Jurkat, Clone E6-1 (cell line): ENCODE measurements at regions not wholly inside any gene's neighbourhood (a gene's known extent, or its start where the extent isn't known, plus 50 kb on each side); places are given as distances from the start of the nearest gene placed in this dataset.

Source experiments
- DNase-seq: peaks from one replicate; pipeline ENCODE4 v3.0.0-alpha.2; 2011; ENCODE audit warnings: low read depth, low spot score
- H3K4me3 ChIP-seq: 2 replicates; pipeline ENCODE4 v1.5.1; 2011; ENCODE audit warnings: mild to moderate bottlenecking, low read length, control low read depth, moderate library complexity

DNA sequence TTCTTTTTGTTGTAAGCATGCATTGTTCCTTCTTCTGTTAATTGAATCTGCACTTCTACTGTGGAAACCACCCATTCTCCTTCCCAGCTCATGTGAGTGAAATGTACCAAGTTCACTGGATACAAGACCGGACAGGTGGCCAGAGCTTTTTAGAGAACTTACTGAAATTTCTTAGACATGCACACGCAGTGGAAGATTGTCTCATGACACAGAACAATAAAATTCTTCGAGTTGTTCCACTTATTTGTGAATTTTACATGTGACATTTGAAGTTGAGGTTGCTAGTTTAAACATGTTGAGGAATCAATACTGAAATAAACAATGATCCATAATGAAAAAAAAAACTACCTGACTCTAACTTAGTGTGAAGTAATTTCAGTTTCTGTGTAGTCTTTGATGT, 568.0 kb downstream of the TECRL start:
- no peak overlapping the region for H3K4me3 ChIP-seq
- no peak for DNase-seq

DNA sequence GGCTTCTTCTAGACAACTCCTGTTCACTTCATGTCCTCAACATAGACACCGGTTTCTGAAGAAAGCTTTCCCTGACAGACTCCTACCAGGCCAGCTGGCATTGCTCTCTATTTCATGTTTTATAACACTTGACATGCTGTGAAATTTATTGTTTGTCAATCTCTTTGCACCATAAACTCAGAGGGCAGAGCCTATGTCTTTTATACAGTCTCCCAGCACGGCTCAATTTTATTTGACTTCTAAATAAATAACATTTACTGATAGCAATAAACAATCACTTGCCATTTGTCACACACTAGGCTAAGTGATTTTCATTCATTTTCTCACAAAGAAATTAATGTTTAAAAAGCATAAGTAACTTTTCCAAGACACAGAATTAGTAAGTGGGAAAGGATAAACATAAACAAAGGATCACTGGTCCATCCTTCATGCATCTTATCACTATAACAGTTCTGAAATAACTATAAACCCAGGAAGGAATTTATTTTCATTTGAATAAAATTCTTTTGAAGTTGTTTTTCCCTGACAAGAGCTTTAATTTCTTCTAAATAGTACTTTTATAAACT, 577.6 kb downstream of the TECRL start:
- DNase-seq: no peak

DNA sequence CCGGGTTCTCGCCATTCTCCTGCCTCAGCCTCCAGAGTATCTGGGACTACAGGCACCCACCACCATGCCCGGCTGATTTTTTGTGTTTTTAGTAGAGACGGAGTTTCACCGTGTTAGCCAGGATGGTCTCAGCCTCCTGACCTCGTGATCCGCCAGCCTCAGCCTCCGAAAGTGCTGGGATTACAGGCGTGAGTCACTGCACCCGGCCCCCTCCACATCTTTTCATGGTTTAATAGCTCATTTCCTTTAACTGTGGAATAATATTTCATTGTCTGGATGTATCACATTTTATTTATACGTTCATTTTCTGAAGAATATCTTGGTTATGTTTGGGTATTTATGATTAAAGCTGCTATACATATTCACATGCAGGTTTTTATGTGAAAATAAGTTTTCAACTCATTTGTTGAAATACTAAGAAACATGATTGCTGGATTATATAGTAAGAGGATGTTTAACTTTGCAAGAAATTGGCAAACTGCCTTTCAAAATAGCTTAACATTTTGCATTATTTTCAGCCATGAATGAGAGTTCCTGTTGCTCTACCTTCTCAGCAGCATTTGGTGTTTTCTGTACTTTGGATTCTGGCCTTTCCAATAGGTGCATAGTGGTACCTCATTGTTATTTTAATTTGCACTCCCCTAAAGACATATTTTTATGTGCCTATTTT, 591.9 kb downstream of the TECRL start:
- H3K4me3 ChIP-seq: no peak overlapping the region
- no peak for DNase-seq

More for the DNA sequence above, 577.6 kb downstream of the TECRL start:
- no peak overlapping the region for H3K4me3 ChIP-seq

DNA sequence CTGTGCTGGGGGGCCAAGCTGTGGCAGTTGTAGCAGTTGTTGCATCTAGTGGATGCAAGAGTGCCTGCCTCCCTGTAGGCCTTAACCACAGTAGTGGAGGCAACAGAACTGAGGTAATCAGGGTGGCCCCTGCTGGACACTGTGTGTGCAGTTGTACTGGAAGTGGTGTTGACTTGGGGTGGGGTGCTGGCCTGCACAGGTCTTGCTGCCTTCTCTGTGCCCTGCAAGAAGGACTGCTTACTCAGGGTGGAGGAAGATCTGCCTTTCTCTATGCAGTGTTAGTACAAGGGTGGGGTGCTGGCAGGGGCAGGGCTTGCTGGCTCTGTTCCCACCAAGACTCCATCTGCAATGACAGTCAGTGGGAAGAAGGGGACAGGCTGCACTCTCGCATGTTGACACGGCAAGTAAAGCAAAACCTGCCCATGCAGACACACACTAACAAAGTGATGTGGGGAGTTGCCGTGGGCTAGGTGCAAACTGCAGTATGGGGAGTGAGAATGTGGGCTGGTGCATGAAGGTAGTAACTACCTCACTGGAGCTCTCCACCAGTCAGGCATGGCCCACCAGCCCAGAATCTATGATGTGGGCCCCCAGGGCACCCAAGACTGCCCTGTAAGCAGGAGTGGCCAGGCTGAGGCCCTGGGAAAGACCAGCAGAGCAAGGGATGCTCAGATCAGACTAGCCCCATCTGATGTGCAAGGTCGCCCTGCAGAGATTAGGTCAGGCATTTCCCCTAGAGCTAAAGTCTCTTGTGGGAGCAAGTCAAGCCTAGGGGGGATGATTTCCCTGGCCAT, 594.9 kb downstream of the TECRL start:
- H3K4me3 ChIP-seq: no peak overlapping the region
- no peak for DNase-seq

DNA sequence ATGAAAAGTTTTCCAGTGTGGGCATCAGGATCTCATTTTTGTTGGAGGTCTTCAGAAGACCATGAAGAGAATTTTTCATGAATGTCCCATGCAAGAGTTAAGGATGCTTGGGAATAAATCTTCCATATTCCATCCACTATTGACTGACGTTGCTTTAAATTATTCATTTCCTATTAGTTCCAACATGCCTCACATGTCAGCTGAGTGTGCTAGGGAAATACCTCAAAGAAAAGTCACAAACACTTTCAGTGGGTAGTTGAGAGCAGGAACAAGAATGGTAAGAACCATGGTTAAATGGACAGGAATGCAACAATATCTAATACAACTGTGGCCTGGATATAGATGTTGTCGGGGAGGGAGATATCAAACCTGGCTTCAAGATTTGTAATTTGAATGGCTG, 610.1 kb downstream of the TECRL start:
- no peak for DNase-seq

DNA sequence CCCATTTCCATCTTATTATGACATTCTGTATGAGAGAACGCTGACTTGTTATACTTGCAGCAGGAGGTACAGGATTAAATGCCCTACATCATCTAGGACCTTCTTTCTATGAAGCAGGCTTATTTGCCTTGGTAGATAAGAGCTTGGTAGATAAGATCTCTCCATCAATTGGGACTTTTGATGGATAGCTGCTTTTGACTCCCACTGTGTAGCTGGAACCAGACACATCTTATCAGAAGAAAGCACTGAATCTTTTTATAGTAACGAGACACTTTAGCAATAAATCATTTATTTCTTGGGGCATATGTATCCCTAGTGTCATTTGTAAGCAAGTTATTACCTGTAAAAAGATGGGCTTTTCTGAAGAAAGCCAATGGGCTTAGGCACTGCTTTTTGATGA, 613.9 kb downstream of the TECRL start:
- no peak overlapping the region for H3K4me3 ChIP-seq
- no peak for DNase-seq

More for the DNA sequence above, 610.1 kb downstream of the TECRL start:
- H3K4me3 ChIP-seq: no peak overlapping the region

DNA sequence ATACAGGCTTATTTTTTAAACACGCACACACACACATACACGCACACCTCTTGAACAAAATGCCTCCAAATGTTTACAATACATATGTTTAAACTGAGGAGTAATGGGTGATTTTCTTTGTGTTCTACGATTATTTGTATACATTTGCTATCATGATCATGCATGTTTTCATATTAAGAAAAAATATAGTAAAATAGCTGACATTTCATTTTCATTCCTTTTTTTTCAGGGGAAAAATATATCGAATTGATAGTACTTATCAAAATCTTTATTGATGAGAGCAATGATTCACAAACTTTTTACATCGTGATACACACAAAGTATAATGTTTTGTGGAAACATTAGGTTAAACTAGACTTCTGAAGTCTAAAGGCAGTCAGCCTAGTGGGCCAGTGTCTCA, 618.9 kb downstream of the TECRL start:
- H3K4me3 ChIP-seq: no peak overlapping the region
- DNase-seq: no peak

DNA sequence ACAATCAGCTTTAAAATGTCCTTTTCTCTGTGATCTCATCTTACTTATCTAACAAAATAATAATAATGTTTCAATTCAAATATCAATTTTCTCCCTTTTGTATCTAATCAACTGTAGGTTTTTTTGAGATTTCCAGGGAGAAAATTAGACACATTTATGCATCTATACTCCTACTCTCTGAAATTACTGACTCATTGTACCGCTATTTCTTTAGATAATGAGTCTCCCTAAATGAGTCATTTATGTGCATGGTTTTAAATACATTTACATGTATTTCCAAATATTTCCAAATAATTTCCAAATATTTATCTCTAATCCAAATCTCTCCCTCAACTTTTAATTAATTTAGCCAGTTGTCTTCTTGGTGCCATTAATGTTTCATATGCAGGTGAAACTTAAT, 621.0 kb downstream of the TECRL start:
- H3K4me3 ChIP-seq: no peak overlapping the region
- no peak for DNase-seq

DNA sequence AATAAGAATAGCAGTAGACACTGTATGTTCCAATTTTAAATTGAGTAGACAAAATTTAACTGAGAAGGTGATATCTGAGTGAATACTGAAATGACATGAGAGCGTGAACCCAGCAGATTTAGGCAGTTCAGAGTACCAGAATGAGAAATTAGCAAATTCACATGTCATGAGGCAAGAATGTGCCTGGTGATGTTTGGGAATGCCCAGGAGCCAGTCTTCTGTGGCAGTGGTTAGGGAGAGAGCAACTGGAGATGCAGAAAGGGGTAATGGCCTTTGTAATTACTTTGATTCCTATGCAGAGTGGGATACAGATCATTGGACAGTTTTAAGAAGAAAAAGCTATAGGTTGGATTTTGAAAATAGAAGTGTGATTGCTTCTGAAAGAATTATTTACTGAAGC, 621.9 kb downstream of the TECRL start:
- DNase-seq: no peak

DNA sequence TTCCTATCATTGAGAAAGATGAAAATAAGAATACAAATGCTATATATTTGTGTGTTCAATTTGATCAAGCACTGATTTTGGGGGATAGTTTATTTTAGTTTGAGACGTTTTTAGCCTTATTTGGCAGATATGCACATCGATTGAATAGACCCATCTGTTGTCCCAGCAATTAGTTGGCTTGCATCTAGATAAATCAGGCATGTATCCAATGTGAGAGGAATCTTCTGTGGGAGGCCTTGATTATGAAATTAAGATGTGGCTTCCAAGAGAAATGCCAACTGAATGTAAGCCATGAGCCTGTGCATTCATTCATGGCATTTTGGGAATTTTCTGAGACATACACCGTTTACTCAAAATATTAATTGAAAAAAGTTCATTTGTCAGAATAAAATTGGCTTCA, 623.1 kb downstream of the TECRL start:
- DNase-seq: no peak
- H3K4me3 ChIP-seq: no peak overlapping the region

More for the DNA sequence above, 621.9 kb downstream of the TECRL start:
- H3K4me3 ChIP-seq: no peak overlapping the region

DNA sequence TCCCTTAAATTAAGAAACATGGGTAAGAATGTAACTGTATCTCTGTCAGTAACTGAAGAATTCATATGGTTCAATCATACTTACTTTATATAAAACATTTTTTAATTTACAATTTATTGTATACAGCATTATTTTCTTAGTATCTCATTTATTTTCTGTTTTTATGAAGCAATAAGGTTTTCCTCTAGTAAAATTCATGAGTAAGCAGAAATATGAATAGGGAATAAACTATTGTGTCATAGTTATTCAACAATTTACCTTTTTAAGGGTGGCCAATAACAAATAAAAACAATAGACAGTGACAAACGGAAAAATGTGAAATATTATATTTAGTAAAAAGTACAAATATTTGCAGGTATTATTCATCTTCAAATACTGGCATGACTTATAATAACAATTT, 624.4 kb downstream of the TECRL start:
- H3K4me3 ChIP-seq: no peak overlapping the region
- no peak for DNase-seq

DNA sequence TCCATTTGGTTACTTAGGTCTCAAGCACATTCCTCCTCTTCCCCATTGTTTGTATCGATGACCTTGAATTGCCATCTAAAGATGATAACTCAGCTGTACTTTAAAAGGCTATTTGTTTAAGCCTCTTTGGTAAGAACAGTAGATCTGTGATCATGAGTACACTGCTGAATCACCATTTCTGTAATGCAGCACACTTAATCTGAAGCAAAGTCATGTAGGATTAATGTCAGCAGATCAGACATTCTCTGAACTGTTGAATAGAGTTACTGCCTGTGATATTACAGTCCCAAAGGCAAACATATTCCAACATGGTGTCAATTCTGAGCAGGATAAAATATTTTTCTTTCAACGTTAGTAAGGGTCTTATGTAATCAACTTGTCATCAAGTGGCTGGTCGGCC, 631.6 kb downstream of the TECRL start:
- no peak for DNase-seq
- no peak overlapping the region for H3K4me3 ChIP-seq

DNA sequence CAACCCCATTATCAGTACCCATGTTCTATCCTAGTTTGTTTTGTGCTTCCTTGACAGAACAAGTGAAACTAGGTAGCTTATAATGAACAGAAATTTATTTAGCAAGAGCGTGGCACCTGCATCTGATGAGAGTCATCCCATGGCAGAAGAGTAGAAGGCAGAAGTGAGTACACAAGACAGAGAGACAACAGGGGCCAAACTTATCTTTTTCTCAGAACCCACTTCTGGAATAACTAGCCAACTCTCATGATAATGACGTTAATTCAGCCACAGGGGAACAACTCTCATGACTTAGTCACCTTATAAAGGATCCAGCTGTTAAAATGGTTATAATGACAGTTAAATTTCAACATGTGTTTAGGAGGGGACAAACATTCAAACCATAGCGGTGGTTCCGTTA, 644.9 kb downstream of the TECRL start:
- H3K4me3 ChIP-seq: no peak overlapping the region
- no peak for DNase-seq

DNA sequence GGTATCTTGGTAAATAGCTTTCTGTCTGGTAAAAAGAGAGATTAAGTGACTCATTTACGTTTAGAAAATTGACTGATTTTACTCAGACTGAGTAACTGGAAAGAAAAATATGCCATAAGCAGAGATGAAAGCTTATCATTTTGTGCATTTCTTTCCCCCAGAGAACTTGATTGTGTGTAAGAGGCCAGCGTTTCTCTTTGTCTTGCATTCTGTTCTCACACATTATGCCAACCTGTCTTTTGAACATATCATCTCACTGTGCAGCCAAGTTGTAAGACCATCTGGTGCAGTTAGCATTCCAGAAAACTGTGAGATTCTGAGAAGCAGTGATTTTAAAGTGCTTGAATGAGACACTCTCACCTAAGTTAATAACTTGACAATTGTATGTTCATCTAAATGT, 651.3 kb downstream of the TECRL start:
- DNase-seq: no peak

DNA sequence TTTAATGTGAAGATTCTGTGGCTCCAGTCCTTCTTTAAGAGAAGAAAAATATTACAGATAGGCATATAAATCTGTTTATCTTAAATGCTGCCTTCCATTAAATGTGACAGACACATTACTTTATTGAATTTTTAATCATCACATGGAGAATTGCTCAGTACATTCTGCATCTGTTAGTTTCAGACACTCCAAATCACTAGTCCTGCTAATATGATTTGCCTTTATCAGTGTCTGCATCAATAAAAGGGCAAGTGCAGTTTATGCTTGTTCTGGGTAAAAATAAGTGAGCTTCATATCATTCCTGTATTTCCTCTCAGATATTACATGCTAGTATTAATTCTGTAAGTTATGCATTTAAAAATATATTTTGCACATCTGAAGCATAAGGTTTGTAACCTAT, 666.4 kb downstream of the TECRL start:
- DNase-seq: no peak
- H3K4me3 ChIP-seq: no peak overlapping the region

More for the DNA sequence above, 651.3 kb downstream of the TECRL start:
- H3K4me3 ChIP-seq: no peak overlapping the region

DNA sequence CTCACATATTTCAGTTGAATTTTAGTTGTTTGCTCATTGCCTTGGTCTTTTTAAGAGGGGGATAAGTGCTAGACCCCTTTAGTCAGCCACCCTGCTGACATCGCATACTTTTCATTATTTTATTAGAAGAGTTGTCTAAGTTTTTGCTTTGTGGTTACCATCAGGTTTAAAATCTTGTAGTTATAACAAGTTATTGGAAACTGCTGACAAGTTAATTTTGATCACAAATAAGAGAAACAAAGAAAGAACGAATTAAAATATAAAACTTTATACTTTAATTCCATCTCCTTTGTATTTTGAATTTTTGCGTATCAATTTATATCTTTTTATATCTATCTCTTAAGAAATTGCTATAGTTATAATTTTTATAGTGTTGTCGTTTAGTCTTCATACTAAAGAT, 679.7 kb downstream of the TECRL start:
- no peak overlapping the region for H3K4me3 ChIP-seq
- DNase-seq: no peak

DNA sequence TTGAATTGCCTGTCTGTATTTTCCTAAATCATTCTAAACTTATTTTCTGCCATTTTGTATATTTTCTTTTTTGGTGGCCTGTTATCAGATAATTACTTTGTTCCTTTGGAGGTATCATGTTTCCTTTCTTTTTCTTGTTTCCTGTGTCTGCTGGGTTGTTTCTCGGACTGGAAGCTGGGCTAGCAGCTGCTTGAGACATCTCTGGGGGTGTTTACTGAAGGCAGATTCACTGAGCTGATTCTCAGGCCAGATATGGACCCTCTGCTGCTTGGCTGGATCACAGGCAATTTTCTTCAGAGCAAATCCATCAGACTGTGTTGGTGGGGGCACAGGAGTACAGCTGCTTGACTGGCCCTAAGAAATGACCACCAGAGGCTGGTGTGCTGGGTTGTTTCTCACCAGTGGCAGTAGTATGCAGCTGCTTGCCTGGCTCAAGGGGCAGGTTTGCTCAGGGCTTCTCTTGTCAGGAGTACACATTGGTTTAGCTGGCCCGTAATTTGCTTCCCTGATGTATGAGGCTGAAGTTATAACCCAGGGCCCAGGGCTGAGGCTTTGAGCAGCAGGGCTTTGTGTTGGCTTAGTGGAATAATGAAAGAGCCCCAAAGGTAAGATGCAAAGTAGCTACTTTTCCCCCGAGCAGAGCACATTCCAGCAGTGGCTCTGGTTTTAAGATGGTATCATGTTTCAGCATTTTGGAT, 680.6 kb downstream of the TECRL start:
- no peak for DNase-seq
- no peak overlapping the region for H3K4me3 ChIP-seq

DNA sequence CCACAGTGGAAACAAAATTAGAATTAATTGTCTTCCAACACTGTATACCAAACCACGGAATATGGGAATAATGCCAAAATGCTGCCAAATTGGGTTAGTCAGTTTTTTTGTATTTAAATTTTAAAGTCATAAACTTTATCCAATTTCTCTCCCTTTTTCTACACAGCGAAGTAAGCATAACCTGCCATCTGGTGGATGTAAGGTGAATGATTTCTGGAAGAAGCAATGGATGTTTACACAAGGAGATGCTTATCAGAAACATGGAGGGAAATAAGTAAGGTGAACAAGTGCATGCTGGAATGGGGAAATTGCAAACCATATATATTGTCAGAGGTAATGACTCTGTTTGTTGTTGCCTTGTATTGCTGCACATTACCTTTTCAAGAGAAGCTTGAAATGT, 691.9 kb downstream of the TECRL start:
- DNase-seq: peak; percentile 24
- H3K4me3 ChIP-seq: no peak overlapping the region

DNA sequence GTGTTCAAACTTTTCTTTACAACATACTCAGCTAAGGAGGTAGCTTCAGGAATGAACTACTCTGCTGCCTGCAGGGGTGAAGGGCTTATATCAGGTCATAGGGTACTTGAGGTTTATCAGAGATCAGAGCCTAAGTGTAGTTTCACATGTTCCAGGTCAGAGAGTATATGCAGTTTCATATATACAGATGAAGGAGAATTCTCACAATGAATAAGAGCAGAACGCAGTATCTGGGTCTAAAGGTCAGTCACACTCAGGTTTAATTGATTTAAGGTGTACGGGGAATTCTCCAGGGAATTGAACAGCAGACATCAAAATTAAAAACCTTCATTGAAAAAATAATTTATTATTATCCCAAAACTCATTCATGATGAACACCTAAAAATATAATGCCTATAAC, 700.6 kb downstream of the TECRL start:
- H3K4me3 ChIP-seq: no peak overlapping the region
- no peak for DNase-seq

DNA sequence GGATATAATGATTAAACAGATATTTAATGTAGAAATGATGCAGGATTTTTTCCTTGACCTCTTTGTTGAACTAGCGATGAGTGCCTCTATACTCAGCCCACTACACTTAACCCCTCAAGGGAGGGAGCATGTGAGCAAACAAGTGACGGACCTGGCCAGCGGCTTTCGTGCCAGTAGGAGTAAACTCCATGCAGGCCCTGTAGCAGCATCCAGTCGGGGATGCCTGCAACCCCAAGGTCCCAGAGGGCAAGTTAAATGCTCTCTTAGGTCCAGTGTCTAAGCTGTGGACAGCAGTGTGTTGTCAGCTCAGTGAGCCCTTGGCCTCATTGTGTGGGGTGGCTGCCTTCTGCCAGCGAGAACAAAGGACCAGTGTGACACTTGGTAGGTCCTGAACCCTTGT, 708.7 kb downstream of the TECRL start:
- no peak for DNase-seq
- no peak overlapping the region for H3K4me3 ChIP-seq
